HEK293 (cell line): ENCODE measurements at regions not wholly inside any gene's neighbourhood (a gene's known extent, or its start where the extent isn't known, plus 50 kb on each side); places are given as distances from the start of the nearest gene placed in this dataset.

ENCODE experiments used
- CTCF ChIA-PET: fragments of 350-600 bp; formaldehyde crosslinking; extraction: SDS; loops from one replicate; lab custom pipeline; 2021; ENCODE audit warnings: antibody characterized with exemption; lab: Yijun Ruan, JAX
- POLR2A ChIA-PET: fragments of 300-600 bp; formaldehyde crosslinking; extraction: SDS; loops from one replicate; lab custom pipeline; 2020; ENCODE audit warnings: antibody characterized with exemption, inconsistent platforms; lab: Yijun Ruan, JAX
- H3K27ac ChIP-seq: fragments of 200-500 bp; sonication (Bioruptor generic); 2 replicates; pipeline ENCODE4 v1.5.1; 2014; ENCODE audit warnings: low read depth, low read length, control low read depth, inconsistent platforms; ENCODE audit errors: extremely low read depth
- H3K36me3 ChIP-seq, 2 experiments: fragments of 200-500 bp in 1 of 2; sonication (Bioruptor generic) in 1 of 2; 1 replicate in 1 of 2; 2 replicates in 1 of 2; pipeline ENCODE4 v1.5.1; 2014 to 2017; ENCODE audit warnings: inconsistent platforms in 2 of 2, low read length in 2 of 2; ENCODE audit not compliant: control insufficient read depth in 2 of 2, insufficient read depth in 1 of 2
- H3K4me1 ChIP-seq: fragments of 200-500 bp; sonication (Bioruptor generic); 2 replicates; pipeline ENCODE4 v1.5.1; 2014; ENCODE audit warnings: mild to moderate bottlenecking, low read length, inconsistent platforms; ENCODE audit not compliant: control insufficient read depth, insufficient read depth
- H3K4me3 ChIP-seq: 2 replicates; pipeline ENCODE4 v1.5.1; 2011; ENCODE audit warnings: low read depth, mild to moderate bottlenecking, control low read depth, low read length, moderate library complexity
- H3K9me3 ChIP-seq: fragments of 200-500 bp; sonication (Bioruptor generic); 2 replicates; pipeline ENCODE4 v1.5.1; 2014; ENCODE audit warnings: low read depth, low read length, inconsistent platforms; ENCODE audit not compliant: control insufficient read depth, insufficient read depth
- FEZF1 ChIP-seq: fragments of 450-650 bp; formaldehyde crosslinking; IDR thresholded peaks from 2 replicates; pipeline ENCODE4 v1.5.1; 2016; ENCODE audit warnings: missing biosample characterization, missing genetic modification characterization
- GFI1B ChIP-seq: fragments of 450-650 bp; formaldehyde crosslinking; IDR thresholded peaks from 2 replicates; pipeline ENCODE4 v1.5.1; 2016; ENCODE audit warnings: missing biosample characterization, missing genetic modification characterization
- HOXC10 ChIP-seq: sonication (generic); formaldehyde crosslinking; IDR thresholded peaks from 2 replicates; pipeline ENCODE4 v1.8.1; 2023; ENCODE audit warnings: mild to moderate bottlenecking, missing genetic modification reagents
- KLF10 ChIP-seq: fragments of 450-650 bp; IDR thresholded peaks from 2 replicates; pipeline ENCODE4 v1.5.1; 2018; ENCODE audit warnings: missing biosample characterization, mild to moderate bottlenecking, missing genetic modification characterization
- TSHZ1 ChIP-seq: fragments of 450-650 bp; formaldehyde crosslinking; IDR thresholded peaks from 2 replicates; pipeline ENCODE4 v1.5.1; 2016; ENCODE audit warnings: missing biosample characterization, missing genetic modification characterization, borderline replicate concordance
- ZBTB7A ChIP-seq: fragments of 450-650 bp; formaldehyde crosslinking; IDR thresholded peaks from 2 replicates; pipeline ENCODE4 v1.5.1; 2016; ENCODE audit warnings: low read depth, missing biosample characterization, missing genetic modification characterization
- ZNF133 ChIP-seq: fragments of 450-650 bp; formaldehyde crosslinking; IDR thresholded peaks from 2 replicates; pipeline ENCODE4 v1.5.1; 2016; ENCODE audit warnings: missing biosample characterization, missing genetic modification characterization
- ZNF175 ChIP-seq: fragments of 450-650 bp; formaldehyde crosslinking; IDR thresholded peaks from 2 replicates; pipeline ENCODE4 v1.5.1; 2016; ENCODE audit warnings: missing biosample characterization, missing genetic modification characterization
- ZNF37A ChIP-seq: fragments of 450-650 bp; IDR thresholded peaks from 2 replicates; pipeline ENCODE4 v1.5.1; 2018; ENCODE audit warnings: missing biosample characterization, missing genetic modification characterization
- ZNF404 ChIP-seq: fragments of 450-650 bp; formaldehyde crosslinking; IDR thresholded peaks from 2 replicates; pipeline ENCODE4 v1.5.1; 2017; ENCODE audit warnings: missing biosample characterization, missing genetic modification characterization
- ZNF423 ChIP-seq: fragments of 450-650 bp; formaldehyde crosslinking; IDR thresholded peaks from 2 replicates; pipeline ENCODE4 v1.5.1; 2016; ENCODE audit warnings: missing biosample characterization, missing genetic modification characterization
- ZNF501 ChIP-seq: fragments of 450-650 bp; formaldehyde crosslinking; IDR thresholded peaks from 2 replicates; pipeline ENCODE4 v1.5.1; 2016; ENCODE audit warnings: missing biosample characterization, missing genetic modification characterization
- ZNF600 ChIP-seq: fragments of 450-650 bp; formaldehyde crosslinking; IDR thresholded peaks from 2 replicates; pipeline ENCODE4 v1.5.1; 2016; ENCODE audit warnings: missing biosample characterization, missing genetic modification characterization
- ZNF660 ChIP-seq: fragments of 450-650 bp; IDR thresholded peaks from 2 replicates; pipeline ENCODE4 v1.5.1; 2018; ENCODE audit warnings: missing biosample characterization, mild to moderate bottlenecking, missing genetic modification characterization
- ZNF707 ChIP-seq: fragments of 450-650 bp; formaldehyde crosslinking; IDR thresholded peaks from 2 replicates; pipeline ENCODE4 v1.5.1; 2016; ENCODE audit warnings: missing biosample characterization, missing genetic modification characterization
- ZNF76 ChIP-seq: fragments of 450-650 bp; formaldehyde crosslinking; IDR thresholded peaks from 2 replicates; pipeline ENCODE4; 2016; ENCODE audit warnings: low read depth, missing biosample characterization, missing genetic modification characterization, borderline replicate concordance
- ZXDB ChIP-seq: fragments of 450-650 bp; formaldehyde crosslinking; IDR thresholded peaks from 2 replicates; pipeline ENCODE4 v1.5.1; 2016; ENCODE audit warnings: missing biosample characterization, missing genetic modification characterization
- TF ChIP-seq, protein P1 (sequence below): fragments of 450-650 bp; formaldehyde crosslinking; IDR thresholded peaks from 2 replicates; pipeline ENCODE4 v1.5.1; 2016; ENCODE audit warnings: missing biosample characterization, missing genetic modification characterization
- TF ChIP-seq, protein P2 (sequence below): fragments of 450-650 bp; formaldehyde crosslinking; conservative IDR thresholded peaks from 2 replicates; pipeline ENCODE4 v1.5.1; 2016; ENCODE audit warnings: low read depth, missing biosample characterization, missing genetic modification characterization
- TF ChIP-seq, protein P3 (sequence below): fragments of 450-650 bp; formaldehyde crosslinking; IDR thresholded peaks from 2 replicates; pipeline ENCODE4 v1.5.0; 2017; ENCODE audit warnings: missing biosample characterization, missing genetic modification characterization, borderline replicate concordance

DNA sequence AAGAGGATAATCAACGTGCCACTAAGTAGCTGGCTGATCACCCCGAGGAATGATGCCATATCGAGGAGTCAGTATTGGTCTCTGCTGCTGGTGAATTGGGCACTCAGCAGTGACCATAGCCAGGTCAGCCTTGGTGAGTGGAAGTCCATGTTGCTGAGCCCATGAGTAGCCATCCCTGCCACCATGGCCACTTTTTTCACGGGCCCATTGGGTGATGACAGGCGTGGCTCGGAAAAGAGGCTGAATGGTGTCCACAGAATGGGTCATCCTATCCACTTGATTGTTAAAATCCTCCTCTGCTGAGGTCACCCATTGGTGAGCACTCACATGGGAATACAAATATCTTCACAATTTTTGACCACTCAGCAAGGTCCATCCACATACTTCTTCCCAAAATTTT is 114.4 kb downstream of the UBE2NL start:
- Histone ChIP-seq H3K27ac (no peak overlapping the region), H3K36me3 (no peaks in the 10 kb centered on the region), H3K4me3 (no peak overlapping the region)
- TF ChIP-seq HOXC10 (CRISPR knock-in tag) (no peak), ZXDB (tag by site-specific recombination) (no peak), ZBTB7A (tag by site-specific recombination) (no peak), ZNF501 (tag by site-specific recombination) (no peak), ZNF175 (tag by site-specific recombination) (no peak), GFI1B (no peak), ZNF404 (tag by site-specific recombination) (no peak), ZNF423 (tag by site-specific recombination) (no peak), ZNF76 (tag by site-specific recombination) (no peak)
- TF ChIP-seq, protein P1, sequence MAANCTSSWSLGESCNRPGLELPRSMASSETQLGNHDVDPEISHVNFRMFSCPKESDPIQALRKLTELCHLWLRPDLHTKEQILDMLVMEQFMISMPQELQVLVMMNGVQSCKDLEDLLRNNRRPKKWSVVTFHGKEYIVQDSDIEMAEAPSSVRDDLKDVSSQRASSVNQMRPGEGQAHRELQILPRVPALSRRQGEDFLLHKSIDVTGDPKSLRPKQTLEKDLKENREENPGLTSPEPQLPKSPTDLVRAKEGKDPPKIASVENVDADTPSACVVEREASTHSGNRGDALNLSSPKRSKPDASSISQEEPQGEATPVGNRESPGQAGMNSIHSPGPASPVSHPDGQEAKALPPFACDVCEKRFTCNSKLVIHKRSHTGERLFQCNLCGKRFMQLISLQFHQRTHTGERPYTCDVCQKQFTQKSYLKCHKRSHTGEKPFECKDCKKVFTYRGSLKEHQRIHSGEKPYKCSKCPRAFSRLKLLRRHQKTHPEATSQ (tag by site-specific recombination) = no peak
- TF ChIP-seq, protein P2, sequence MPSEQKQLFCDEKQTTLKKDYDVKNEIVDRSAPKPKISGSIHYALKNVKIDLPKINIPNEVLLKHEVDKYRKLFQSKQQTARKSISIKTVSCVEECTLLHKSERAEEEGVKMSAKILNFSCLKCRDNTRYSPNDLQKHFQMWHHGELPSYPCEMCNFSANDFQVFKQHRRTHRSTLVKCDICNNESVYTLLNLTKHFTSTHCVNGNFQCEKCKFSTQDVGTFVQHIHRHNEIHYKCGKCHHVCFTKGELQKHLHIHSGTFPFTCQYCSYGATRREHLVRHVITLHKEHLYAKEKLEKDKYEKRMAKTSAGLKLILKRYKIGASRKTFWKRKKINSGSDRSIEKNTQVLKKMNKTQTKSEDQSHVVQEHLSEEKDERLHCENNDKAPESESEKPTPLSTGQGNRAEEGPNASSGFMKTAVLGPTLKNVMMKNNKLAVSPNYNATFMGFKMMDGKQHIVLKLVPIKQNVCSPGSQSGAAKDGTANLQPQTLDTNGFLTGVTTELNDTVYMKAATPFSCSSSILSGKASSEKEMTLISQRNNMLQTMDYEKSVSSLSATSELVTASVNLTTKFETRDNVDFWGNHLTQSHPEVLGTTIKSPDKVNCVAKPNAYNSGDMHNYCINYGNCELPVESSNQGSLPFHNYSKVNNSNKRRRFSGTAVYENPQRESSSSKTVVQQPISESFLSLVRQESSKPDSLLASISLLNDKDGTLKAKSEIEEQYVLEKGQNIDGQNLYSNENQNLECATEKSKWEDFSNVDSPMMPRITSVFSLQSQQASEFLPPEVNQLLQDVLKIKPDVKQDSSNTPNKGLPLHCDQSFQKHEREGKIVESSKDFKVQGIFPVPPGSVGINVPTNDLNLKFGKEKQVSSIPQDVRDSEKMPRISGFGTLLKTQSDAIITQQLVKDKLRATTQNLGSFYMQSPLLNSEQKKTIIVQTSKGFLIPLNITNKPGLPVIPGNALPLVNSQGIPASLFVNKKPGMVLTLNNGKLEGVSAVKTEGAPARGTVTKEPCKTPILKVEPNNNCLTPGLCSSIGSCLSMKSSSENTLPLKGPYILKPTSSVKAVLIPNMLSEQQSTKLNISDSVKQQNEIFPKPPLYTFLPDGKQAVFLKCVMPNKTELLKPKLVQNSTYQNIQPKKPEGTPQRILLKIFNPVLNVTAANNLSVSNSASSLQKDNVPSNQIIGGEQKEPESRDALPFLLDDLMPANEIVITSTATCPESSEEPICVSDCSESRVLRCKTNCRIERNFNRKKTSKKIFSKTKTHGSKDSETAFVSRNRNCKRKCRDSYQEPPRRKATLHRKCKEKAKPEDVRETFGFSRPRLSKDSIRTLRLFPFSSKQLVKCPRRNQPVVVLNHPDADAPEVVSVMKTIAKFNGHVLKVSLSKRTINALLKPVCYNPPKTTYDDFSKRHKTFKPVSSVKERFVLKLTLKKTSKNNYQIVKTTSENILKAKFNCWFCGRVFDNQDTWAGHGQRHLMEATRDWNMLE = no peak
- TF ChIP-seq, protein P3, sequence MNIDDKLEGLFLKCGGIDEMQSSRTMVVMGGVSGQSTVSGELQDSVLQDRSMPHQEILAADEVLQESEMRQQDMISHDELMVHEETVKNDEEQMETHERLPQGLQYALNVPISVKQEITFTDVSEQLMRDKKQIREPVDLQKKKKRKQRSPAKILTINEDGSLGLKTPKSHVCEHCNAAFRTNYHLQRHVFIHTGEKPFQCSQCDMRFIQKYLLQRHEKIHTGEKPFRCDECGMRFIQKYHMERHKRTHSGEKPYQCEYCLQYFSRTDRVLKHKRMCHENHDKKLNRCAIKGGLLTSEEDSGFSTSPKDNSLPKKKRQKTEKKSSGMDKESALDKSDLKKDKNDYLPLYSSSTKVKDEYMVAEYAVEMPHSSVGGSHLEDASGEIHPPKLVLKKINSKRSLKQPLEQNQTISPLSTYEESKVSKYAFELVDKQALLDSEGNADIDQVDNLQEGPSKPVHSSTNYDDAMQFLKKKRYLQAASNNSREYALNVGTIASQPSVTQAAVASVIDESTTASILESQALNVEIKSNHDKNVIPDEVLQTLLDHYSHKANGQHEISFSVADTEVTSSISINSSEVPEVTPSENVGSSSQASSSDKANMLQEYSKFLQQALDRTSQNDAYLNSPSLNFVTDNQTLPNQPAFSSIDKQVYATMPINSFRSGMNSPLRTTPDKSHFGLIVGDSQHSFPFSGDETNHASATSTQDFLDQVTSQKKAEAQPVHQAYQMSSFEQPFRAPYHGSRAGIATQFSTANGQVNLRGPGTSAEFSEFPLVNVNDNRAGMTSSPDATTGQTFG (tag by site-specific recombination) = no peak
- TF ChIP-seq, all 188 proteins: peak for 0
- CTCF ChIA-PET = no interaction called here
- Histone ChIP-seq H3K4me1 (no peaks in the 10 kb centered on the region), H3K9me3 (no peaks in the 10 kb centered on the region)
- POLR2A ChIA-PET = no interaction called here

DNA sequence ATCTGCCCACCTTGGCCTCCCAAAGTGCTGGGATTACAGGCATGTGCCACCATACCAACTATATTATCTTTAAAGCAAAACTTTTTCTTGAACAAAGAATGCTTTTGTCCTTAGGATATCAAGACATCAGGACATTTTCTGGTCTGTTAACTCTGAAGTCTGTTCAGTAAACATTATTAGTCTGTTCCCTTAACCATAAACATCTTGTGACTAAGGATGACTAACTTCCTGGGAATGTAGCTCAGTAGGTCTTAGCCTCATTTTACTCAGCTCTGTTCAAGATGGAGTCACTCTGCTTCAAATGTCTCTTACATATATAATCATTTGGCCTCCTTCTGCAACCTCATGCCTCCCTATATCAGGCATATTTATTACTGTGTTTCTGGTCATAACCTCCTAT is 122.9 kb downstream of the UBE2NL start:
- ChIA-PET POLR2A (no interaction called here), CTCF (interaction anchor here (0.7 kb wide), 2 partner anchors 9 to 14 kb away, joined by 3 to 5 read pairs; no protein-coding TSS in a partner anchor)
- Histone ChIP-seq H3K4me3 (no peak overlapping the region), H3K36me3 (no peaks in the 10 kb centered on the region), H3K9me3 (no peaks in the 10 kb centered on the region), H3K27ac (no peak overlapping the region), H3K4me1 (no peaks in the 10 kb centered on the region)
- no peak for TF ChIP-seq ZNF660 (tag by site-specific recombination)
- no peak for TF ChIP-seq ZNF133 (tag by site-specific recombination)

GRCh38 chrX:144040793-144041192 is 156.9 kb downstream of the UBE2NL start:
- H3K36me3 ChIP-seq = no peaks in the 10 kb centered on the region
- no peak for TF ChIP-seq FEZF1
- no peak for TF ChIP-seq TSHZ1 (tag by site-specific recombination)
- TF ChIP-seq ZNF600 (tag by site-specific recombination) = no peak
- no peak for TF ChIP-seq ZNF707 (tag by site-specific recombination)
- no peak for TF ChIP-seq ZNF37A (tag by site-specific recombination)
- no peak for TF ChIP-seq KLF10

More at GRCh38 chrX:144040793-144041192, 156.9 kb downstream of the UBE2NL start:
- no peaks in the 10 kb centered on the region for H3K9me3 ChIP-seq
- H3K27ac ChIP-seq = no peak overlapping the region
- ChIA-PET CTCF (no interaction called here), POLR2A (no interaction called here)
- H3K4me3 ChIP-seq = no peak overlapping the region
- H3K4me1 ChIP-seq = no peaks in the 10 kb centered on the region
